ENCODE measurements at regions not wholly inside any gene's neighbourhood (a gene's known extent, or its start where the extent isn't known, plus 50 kb on each side); places are given as distances from the start of the nearest gene placed in this dataset.
"Not testable (repeated sequence)": the region's sequence is repeated elsewhere in the genome, so short reads cannot be mapped to it uniquely, and the experiment has no call there.

- peak; percentile 64 for DNase-seq (ENCODE audit: low spot score)
Observed at GRCh38 chr6:139973669-139974344, 599.4 kb upstream of the CITED2 start.

DNA sequence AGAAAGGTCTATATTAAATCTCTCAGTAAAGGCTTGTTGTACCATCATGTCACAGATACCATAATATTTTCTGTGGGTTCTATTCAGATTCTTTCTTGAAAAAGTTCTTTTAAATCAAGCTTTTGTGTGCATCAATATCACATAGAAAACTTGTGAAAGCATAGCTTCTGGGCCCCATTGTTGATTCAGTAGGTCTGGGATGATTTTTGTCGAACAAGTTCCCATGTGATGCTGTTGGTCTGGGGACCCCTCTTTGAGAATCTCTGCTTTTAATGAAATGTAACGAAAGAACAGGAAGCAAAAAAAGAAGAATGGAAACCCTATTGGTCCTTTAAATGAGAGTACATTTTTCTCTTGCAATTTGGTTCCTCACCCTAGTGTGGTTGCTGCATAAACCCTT, 597.7 kb upstream of the CITED2 start:
- DNase-seq (ENCODE audit: low spot score) = no peak

GRCh38 chr6:139970591-139970991, 596.1 kb upstream of the CITED2 start:
- DNase-seq (ENCODE audit: low spot score) = no peak

DNA sequence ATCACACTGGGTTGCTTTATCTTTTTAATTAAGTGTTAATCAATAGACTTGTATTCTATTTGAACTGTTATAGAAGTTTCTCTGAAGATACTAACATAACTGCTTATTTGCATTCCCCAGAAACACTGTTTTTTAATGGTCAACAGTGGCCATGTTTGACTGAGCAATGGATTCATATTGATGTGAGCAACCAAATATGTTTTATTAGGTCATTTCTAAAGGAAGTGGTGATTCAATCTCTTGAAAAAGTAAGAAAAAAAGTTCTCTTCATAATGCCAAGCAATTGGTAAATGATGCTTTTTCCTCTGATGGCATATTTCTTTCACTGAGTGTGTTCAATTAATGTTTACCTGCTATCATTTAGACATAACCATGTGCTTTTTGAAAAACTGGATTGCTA, 593.0 kb upstream of the CITED2 start:
- DNase-seq (ENCODE audit: low spot score) = no peak

DNA sequence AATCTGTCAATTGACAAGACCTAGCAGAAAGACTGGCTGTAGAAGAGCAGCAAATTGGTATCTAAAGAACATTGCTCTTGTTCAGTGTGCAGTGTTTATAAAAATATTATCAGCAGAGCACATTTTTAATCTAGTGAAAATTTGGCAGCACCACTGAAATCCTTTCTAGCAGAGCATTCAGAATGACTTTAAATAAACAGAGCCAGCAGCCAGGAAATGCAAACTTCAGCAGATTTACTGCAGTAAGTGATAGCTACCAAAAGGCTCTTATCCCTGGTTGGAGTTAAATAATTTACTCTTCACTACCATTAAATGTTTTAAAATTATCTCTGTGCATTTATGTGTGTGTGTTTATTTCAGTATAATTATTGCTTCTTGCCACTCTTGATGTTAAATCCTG, 590.9 kb upstream of the CITED2 start:
- peak; percentile 71 for DNase-seq (ENCODE audit: low spot score)

DNA sequence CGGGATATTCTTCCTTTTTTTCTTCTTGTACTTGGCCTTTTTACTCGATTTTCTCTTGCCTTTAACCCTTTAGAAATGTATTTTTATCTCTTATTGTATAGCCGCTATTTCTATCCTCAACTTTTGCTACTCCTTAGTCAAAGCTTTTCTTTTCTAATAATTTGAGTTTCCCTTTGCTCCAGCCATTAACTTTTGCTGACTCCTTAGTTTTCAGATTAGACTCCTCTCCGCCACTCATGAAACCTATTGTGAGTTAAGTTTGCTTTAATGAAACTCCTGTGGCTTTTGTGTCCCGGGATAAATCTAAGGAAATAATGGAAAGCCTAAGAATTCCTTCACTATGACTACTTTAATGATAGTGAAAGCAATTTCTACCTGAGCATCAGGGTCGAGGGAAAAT, 590.3 kb upstream of the CITED2 start:
- no peak for DNase-seq (ENCODE audit: low spot score)

- DNase-seq (ENCODE audit: low spot score) = no peak
Observed at GRCh38 chr6:139962654-139963347, 588.4 kb upstream of the CITED2 start.

GRCh38 chr6:139961190-139961589, 586.7 kb upstream of the CITED2 start:
- DNase-seq (ENCODE audit: low spot score) = no peak

DNA sequence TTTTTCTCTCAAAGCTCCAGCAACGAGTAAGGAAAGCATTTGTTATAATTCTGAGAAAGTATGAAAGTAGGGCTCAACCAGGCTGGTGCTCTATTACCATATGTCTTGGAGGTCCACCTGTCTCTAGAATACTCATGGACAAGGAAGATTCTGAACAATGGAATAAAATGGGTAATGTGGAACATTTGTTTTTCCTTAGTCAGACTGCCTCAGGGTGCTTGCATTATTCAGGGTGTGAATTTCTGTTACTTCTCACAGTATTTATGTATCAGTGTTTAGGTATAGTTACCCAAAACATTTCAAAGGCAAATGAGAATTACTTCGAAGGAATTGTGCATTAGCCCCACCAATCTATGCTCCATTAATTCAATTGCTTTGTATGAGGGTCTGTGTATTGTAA, 586.2 kb upstream of the CITED2 start:
- no peak for DNase-seq (ENCODE audit: low spot score)

DNA sequence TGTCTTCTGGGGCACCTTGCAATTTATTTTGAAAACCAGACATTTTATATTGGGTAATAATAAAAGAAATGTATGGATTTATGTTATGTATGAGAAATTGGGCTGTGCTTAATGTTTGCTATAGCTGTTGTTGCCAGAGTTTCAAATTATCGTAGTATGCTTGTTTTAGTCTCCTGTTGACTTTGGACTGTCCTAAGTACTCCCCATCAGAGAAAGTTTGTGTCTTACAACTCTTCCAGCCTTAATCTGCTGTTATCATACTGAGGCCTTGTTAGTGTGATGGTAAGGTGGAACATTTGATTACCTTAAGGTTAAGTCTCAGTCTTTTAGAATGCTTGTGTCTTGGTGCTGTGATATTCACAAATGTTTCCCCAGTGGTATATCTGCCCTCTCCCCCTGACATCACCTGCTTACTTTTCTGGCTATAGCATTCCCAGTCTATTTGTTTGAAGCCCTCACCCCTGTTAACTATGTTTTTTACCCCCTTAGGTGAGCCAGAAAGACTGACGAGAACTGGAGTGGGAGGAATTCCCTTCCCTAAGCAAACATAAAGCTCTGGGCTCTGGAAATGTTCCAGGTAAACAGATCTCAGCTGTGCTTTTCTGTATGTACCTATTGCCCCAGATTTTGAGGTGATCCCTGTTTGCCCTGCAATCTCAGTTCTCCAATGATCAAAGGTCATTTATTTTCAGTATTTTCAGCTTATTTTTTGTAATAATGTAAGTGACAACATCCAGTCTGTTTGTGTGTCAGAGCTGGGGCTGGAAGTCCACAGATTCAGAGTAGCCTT, 581.1 kb upstream of the CITED2 start:
- no peak for DNase-seq (ENCODE audit: low spot score)

- DNase-seq (ENCODE audit: low spot score) = no peak
Observed at GRCh38 chr6:139954463-139955071, 580.1 kb upstream of the CITED2 start.

GRCh38 chr6:139953780-139954179, 579.3 kb upstream of the CITED2 start:
- not testable (repeated sequence) for DNase-seq (ENCODE audit: low spot score)

- DNase-seq (ENCODE audit: low spot score) = no peak
Observed at GRCh38 chr6:139951172-139951571, 576.7 kb upstream of the CITED2 start.

DNA sequence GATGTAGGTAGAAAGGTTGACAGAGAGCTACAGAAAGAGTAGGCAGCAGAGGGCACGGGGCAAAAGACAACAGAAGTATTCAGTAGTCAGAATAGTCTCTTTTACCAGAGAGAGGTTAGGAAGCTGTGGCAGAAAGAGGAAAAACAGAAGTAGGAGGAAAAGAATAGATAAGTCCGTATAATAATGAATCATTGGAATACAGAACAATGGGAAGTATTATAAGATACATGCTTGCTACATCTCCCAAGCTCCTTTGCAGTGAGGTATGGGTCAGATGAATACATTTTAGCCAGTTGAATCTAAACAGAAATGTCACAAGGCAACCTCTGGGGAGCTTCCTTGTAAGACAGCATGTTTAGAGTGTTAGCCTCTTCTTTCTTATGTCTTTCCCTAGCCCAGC, 570.5 kb upstream of the CITED2 start:
- no peak for DNase-seq (ENCODE audit: low spot score)

GRCh38 chr6:139944131-139944530, 569.7 kb upstream of the CITED2 start:
- no peak for DNase-seq (ENCODE audit: low spot score)

DNA sequence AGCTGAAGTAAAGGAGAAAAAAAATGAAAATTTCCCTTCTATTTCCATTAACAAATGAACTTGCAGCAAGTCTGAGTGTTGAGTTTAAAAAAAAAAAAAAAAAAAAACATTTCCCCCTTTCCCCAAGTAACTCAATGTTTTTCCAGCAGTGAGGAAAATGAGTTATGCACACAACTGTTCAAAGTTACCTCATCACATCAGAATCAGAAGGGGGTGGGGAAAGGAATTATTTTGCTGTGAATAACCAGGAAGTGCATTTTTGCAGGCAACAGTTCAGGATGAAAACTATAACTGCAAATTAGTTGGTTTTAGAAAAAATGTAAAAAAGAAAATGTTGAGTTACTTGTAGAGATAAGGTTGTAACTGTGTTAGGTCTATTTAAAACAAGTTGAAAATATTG, 568.9 kb upstream of the CITED2 start:
- peak; percentile 89 for DNase-seq (ENCODE audit: low spot score)

GRCh38 chr6:139942331-139942730, 567.9 kb upstream of the CITED2 start:
- DNase-seq (ENCODE audit: low spot score) = peak; percentile 87

DNA sequence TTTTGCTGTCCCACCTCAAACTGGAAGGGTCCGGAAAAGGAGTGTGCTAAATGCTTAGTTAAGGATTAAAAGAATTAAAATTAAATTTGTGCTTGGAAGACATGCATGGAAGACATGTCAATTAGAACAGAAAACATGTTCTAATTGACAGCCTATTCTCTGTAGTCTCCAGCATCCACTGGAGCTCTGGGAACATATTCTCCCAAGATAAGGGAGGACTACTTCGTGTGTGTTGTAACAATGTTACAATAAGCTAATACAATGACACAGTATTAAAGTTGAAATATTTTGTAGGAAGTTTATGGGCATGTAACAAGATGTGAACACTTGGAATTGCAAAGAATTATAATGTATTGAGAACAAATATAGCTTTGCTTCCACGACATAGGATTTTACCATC, 567.4 kb upstream of the CITED2 start:
- DNase-seq (ENCODE audit: low spot score) = no peak

DNA sequence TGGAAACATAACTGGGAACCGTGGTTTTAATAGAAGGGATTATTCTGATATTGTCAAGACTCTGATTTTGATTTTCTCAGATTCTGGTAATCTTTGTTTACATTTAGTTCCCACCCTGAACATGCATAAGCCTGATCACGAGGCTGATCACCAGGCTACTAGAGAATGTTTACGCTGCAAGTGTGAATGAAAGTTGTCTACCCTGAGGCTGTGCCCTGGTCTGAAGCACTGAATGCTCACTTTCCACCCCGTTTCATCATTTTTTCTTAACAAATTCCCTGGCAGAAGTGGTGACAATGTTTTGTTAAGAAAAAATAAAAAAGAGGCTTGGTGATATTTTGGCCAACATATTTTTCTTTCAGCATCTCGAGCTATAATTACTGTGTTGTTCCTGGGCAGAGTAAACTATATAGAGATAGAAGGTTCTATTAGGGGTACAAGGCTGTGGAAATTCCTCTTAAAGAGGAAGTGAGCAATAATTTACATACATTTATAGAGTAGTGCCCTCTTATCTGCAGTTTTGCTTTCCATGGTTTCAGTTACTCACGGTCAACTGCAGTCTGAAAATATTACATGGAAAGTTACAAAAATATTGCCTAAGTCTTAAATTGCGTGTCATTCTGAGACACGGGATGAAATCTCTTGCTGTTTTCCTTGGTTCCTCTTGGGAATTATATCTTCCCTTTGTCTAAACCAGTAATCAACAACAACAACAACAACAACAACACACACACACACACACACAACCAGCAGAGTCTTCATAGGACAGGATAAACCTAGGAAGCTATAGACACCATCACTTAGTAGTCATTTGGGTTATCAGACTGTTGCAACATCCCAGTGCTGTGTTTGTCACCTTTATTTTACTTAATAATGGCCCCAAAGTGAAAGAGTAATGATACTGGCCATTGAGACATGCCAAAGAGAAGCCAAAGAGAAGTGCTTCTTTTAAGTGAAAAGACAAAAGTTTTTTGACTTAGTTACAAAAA, 566.6 kb upstream of the CITED2 start:
- DNase-seq (ENCODE audit: low spot score) = peak; percentile 22

GRCh38 chr6:139939189-139939979, 564.9 kb upstream of the CITED2 start:
- DNase-seq (ENCODE audit: low spot score) = no peak

Data from umbilical cord (tissue), 1 donor.